ENCODE measurements at regions not wholly inside any gene's neighbourhood (a gene's known extent, or its start where the extent isn't known, plus 50 kb on each side); places are given as distances from the start of the nearest gene placed in this dataset.

DNA sequence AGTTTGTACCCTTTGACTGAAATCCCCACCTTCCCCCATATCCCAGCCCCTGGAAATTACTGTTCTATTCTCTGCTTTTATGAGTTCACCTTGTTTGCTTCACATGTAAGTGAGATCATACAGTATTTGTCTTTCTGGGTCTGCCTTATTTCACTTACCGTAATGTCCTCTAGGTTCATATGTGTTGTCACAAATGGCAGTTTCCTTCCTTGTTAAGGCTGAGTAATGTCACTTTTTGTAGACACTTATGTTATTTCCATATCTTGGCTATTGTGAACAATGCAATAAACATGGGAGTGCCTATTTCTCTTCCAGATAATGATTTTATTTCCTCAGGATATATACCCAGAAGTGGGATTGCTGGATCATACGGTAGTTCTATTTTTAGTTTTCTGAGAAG lies 272.3 kb downstream of the MRPS30 start:
- 69 to 79% methylated on average over 2 of the region's 2 CpGs for WGBS, 2 donors
- Histone ChIP-seq H3K36me3 (no peaks in the 10 kb centered on the region), H3K27ac (no peak overlapping the region), H3K4me1 (no peaks in the 10 kb centered on the region), H3K4me3 (no peak overlapping the region), H3K27me3 (no peaks in the 10 kb centered on the region), H3K9me3 (no peaks in the 10 kb centered on the region)
- no peak for DNase-seq
- ATAC-seq (ENCODE audit: low FRiP score in 2 of 2): no peak
- TF ChIP-seq EP300 (IDR thresholded peaks at IDR 0.05) (no peak), POLR2A (IDR thresholded peaks at IDR 0.05) (no peak), POLR2AphosphoS5 (IDR thresholded peaks at IDR 0.05) (no peak)
- TF ChIP-seq, protein P1, sequence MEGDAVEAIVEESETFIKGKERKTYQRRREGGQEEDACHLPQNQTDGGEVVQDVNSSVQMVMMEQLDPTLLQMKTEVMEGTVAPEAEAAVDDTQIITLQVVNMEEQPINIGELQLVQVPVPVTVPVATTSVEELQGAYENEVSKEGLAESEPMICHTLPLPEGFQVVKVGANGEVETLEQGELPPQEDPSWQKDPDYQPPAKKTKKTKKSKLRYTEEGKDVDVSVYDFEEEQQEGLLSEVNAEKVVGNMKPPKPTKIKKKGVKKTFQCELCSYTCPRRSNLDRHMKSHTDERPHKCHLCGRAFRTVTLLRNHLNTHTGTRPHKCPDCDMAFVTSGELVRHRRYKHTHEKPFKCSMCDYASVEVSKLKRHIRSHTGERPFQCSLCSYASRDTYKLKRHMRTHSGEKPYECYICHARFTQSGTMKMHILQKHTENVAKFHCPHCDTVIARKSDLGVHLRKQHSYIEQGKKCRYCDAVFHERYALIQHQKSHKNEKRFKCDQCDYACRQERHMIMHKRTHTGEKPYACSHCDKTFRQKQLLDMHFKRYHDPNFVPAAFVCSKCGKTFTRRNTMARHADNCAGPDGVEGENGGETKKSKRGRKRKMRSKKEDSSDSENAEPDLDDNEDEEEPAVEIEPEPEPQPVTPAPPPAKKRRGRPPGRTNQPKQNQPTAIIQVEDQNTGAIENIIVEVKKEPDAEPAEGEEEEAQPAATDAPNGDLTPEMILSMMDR (IDR thresholded peaks at IDR 0.05): no peak

DNA sequence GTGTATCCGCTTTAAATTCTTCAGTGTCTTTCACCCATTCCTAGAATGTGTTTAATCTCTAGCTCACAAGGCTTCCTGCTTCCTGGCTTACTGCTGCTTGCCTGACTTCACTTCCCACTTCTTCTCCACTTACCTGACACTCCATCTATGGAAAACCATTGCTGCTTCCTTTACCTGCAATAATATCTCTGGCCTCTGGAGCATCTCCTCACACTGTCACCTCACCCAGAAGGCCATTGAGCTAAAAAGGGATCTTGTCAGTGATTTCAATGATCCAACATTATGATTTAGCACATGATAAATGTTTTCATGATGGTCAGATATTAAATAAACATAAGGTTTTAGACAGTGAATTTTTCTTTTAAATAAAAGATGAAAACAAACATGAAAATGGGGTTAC lies 281.1 kb downstream of the MRPS30 start:
- H3K36me3 ChIP-seq: no peaks in the 10 kb centered on the region
- ATAC-seq (ENCODE audit: low FRiP score in 2 of 2) (no peak), DNase-seq (no peak)
- no peaks in the 10 kb centered on the region for H3K4me1 ChIP-seq
- WGBS, 2 donors: 56 to 93% methylated on average over 1 of the region's 1 CpG
- TF ChIP-seq EP300 (IDR thresholded peaks at IDR 0.05): no peak
- no peak for TF ChIP-seq POLR2AphosphoS5 (IDR thresholded peaks at IDR 0.05)
- TF ChIP-seq, protein P1 (IDR thresholded peaks at IDR 0.05): no peak
- TF ChIP-seq POLR2A (IDR thresholded peaks at IDR 0.05): no peak
- no peaks in the 10 kb centered on the region for H3K9me3 ChIP-seq
- no peak overlapping the region for H3K4me3 ChIP-seq
- no peaks in the 10 kb centered on the region for H3K27me3 ChIP-seq
- no peak overlapping the region for H3K27ac ChIP-seq

DNA sequence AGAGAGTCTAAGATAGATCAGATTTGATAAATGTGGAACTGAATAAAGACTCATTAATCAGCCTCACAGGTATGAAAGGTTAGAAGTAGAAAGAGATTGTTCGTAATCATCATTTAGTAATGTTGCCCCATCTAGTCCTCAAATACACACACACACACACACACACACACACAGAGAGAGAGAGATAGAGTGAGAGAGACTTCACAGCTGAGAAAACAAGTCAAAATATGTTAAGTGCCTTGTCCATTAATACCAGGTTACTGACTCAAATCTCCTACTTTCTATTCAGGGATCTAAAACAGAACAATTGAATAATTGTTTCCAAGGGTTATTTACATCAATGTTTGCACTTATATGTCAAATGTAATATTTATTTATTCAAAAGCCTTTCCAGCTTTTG lies 284.6 kb downstream of the MRPS30 start:
- DNase-seq: no peak

DNA sequence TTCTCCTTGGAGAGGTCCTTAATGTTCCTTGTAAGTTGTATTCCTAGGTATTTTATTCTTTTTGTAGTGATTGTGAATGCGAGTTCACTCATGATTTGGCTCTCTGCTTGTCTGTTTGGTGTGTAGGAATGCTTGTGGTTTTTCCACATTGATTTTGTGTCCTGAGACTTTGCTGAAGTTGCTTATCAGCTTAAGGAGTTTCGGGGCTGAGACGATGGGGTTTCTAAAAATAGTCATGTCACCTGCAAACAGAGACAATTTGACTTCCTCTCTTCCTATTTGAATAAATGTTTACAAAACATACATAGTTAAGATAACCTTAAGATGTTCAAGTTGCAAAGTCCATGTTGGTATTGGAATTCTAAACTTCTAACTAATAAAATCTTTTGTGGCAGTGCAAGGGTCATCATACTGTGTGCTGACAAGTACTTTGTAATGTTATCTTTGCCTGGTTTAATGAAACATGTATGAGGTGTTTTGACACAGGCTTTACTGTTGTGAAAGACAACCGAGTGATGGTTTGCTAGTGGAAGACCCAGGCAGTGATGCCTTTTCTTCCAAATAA lies 286.2 kb downstream of the MRPS30 start:
- Histone ChIP-seq H3K4me3 (no peak overlapping the region), H3K9me3 (no peaks in the 10 kb centered on the region), H3K36me3 (no peaks in the 10 kb centered on the region), H3K4me1 (no peaks in the 10 kb centered on the region), H3K27ac (no peak overlapping the region), H3K27me3 (no peaks in the 10 kb centered on the region)
- no peak for TF ChIP-seq POLR2A (IDR thresholded peaks at IDR 0.05)
- TF ChIP-seq, protein P1 (IDR thresholded peaks at IDR 0.05): no peak
- no peak for TF ChIP-seq POLR2AphosphoS5 (IDR thresholded peaks at IDR 0.05)
- TF ChIP-seq EP300 (IDR thresholded peaks at IDR 0.05): no peak
- no peak for DNase-seq
- 32 to 36% methylated on average over 4 of the region's 4 CpGs for WGBS, 2 donors
- ATAC-seq (ENCODE audit: low FRiP score in 2 of 2): no peak

More for the DNA sequence above, 284.6 kb downstream of the MRPS30 start:
- H3K4me3 ChIP-seq: no peak overlapping the region
- H3K9me3 ChIP-seq: no peaks in the 10 kb centered on the region
- ATAC-seq (ENCODE audit: low FRiP score in 2 of 2): no peak
- no peak for TF ChIP-seq EP300 (IDR thresholded peaks at IDR 0.05)
- TF ChIP-seq POLR2AphosphoS5 (IDR thresholded peaks at IDR 0.05): no peak
- TF ChIP-seq, protein P1 (IDR thresholded peaks at IDR 0.05): no peak
- TF ChIP-seq POLR2A (IDR thresholded peaks at IDR 0.05): no peak
- 52 to 66% methylated on average over 1 of the region's 1 CpG for WGBS, 2 donors
- no peaks in the 10 kb centered on the region for H3K4me1 ChIP-seq
- H3K36me3 ChIP-seq: no peaks in the 10 kb centered on the region
- H3K27me3 ChIP-seq: no peaks in the 10 kb centered on the region
- no peak overlapping the region for H3K27ac ChIP-seq

DNA sequence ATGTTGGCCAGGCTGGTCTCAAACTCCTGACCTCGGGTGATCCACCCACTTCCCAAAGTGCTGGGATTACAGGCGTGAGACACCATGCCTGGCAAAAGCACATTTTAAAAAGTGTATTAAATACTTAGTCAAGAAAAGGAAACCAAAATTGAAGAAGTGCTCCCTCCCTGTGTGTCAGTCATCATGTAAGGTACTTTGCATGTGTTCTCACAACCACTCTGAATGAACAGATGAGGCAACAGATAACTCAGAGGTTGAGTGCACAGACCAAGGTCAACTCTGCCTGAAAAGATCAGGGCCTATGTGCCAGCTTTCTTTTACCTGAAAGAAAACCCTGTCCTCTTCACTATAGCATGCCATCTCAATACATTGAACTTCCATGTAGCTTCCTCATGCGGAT lies 289.7 kb downstream of the MRPS30 start:
- no peaks in the 10 kb centered on the region for H3K27me3 ChIP-seq
- 79 to 93% methylated on average over 3 of the region's 3 CpGs for WGBS, 2 donors
- no peak for DNase-seq
- no peak for ATAC-seq (ENCODE audit: low FRiP score in 2 of 2)
- H3K4me1 ChIP-seq: no peaks in the 10 kb centered on the region
- H3K27ac ChIP-seq: no peak overlapping the region
- no peaks in the 10 kb centered on the region for H3K9me3 ChIP-seq
- no peaks in the 10 kb centered on the region for H3K36me3 ChIP-seq
- H3K4me3 ChIP-seq: no peak overlapping the region
- no peak for TF ChIP-seq POLR2A (IDR thresholded peaks at IDR 0.05)
- TF ChIP-seq, protein P1 (IDR thresholded peaks at IDR 0.05): no peak
- TF ChIP-seq POLR2AphosphoS5 (IDR thresholded peaks at IDR 0.05): no peak
- TF ChIP-seq EP300 (IDR thresholded peaks at IDR 0.05): no peak
